Lower leg skin (tissue), 3 donors: ENCODE measurements at regions not wholly inside any gene's neighbourhood (a gene's known extent, or its start where the extent isn't known, plus 50 kb on each side); places are given as distances from the start of the nearest gene placed in this dataset.
"Not testable (repeated sequence)": the region's sequence is repeated elsewhere in the genome, so short reads cannot be mapped to it uniquely, and the experiment has no call there.

Source experiments
- POLR2A ChIP-seq, 2 donors: fragments of 450-650 bp; IDR thresholded peaks; one replicate each; pipeline ENCODE4 v1.6.1; 2016 to 2017; ENCODE audit warnings: antibody characterized with exemption in 2 of 2, mild to moderate bottlenecking in 1 of 2, moderate library complexity in 1 of 2
- TF ChIP-seq, protein P1 (sequence below), 3 donors: fragments of 450-650 bp; IDR thresholded peaks; one replicate each; pipeline ENCODE4 v1.5.1; 2016; ENCODE audit warnings: antibody characterized with exemption in 3 of 3, mild to moderate bottlenecking in 3 of 3, moderate library complexity in 2 of 3

DNA sequence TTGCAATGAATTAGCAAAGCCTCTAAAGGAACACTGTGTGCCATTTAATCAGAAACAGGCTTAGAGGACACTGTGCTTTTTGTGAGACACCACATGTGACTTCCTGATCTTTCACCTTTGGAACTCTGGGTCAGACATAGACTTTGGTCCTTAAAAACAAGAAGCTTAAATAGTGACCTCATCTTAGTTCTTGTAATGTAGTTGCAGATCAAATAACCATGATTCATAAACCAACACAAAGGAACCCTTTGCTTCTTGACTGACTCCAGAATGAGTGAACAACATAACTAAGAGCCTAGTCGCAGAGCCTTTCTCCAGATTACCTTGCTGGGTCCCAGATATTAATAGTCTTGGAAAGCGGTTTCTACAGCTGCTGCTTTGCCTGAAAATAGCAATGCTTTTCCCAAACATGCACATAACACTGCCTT is 947.3 kb downstream of the SPATA31A6 start:
- TF ChIP-seq POLR2A (IDR thresholded peaks at IDR 0.05) = not testable (repeated sequence)
- TF ChIP-seq, protein P1, sequence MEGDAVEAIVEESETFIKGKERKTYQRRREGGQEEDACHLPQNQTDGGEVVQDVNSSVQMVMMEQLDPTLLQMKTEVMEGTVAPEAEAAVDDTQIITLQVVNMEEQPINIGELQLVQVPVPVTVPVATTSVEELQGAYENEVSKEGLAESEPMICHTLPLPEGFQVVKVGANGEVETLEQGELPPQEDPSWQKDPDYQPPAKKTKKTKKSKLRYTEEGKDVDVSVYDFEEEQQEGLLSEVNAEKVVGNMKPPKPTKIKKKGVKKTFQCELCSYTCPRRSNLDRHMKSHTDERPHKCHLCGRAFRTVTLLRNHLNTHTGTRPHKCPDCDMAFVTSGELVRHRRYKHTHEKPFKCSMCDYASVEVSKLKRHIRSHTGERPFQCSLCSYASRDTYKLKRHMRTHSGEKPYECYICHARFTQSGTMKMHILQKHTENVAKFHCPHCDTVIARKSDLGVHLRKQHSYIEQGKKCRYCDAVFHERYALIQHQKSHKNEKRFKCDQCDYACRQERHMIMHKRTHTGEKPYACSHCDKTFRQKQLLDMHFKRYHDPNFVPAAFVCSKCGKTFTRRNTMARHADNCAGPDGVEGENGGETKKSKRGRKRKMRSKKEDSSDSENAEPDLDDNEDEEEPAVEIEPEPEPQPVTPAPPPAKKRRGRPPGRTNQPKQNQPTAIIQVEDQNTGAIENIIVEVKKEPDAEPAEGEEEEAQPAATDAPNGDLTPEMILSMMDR (IDR thresholded peaks at IDR 0.05) = not testable (repeated sequence)
